ENCODE measurements at regions not wholly inside any gene's neighbourhood (a gene's known extent, or its start where the extent isn't known, plus 50 kb on each side); places are given as distances from the start of the nearest gene placed in this dataset.

DNA sequence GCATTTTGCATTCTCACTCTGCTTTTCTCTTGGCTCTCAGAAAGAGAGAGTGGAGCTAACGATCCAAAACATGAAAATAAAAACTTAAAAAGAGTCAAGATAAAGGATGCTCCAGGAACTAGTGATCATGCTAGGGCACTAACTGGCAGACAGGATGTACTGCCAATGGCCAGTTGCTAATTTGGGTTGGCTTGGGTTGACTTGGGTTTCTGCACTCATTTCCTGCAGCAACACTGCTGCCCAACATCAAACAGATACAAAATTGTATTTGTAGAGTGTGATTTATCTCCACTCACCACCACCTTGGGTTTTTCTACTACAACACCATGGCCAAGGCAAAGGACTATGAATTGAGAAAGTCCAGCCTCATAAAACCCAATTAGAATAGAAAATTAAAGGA, 662.3 kb upstream of the PTBP2 start:
- TF ChIP-seq, protein P1, sequence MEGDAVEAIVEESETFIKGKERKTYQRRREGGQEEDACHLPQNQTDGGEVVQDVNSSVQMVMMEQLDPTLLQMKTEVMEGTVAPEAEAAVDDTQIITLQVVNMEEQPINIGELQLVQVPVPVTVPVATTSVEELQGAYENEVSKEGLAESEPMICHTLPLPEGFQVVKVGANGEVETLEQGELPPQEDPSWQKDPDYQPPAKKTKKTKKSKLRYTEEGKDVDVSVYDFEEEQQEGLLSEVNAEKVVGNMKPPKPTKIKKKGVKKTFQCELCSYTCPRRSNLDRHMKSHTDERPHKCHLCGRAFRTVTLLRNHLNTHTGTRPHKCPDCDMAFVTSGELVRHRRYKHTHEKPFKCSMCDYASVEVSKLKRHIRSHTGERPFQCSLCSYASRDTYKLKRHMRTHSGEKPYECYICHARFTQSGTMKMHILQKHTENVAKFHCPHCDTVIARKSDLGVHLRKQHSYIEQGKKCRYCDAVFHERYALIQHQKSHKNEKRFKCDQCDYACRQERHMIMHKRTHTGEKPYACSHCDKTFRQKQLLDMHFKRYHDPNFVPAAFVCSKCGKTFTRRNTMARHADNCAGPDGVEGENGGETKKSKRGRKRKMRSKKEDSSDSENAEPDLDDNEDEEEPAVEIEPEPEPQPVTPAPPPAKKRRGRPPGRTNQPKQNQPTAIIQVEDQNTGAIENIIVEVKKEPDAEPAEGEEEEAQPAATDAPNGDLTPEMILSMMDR (IDR thresholded peaks at IDR 0.05), result no peak
- no peak for TF ChIP-seq POLR2A (IDR thresholded peaks at IDR 0.05; ENCODE audit: low read depth)
